Activated naive CD4-positive, alpha-beta T cell (primary cell): ENCODE measurements at regions not wholly inside any gene's neighbourhood (a gene's known extent, or its start where the extent isn't known, plus 50 kb on each side); places are given as distances from the start of the nearest gene placed in this dataset.
"Not testable (repeated sequence)": the region's sequence is repeated elsewhere in the genome, so short reads cannot be mapped to it uniquely, and the experiment has no call there.

Experiments used
- DNase-seq, 4 experiments: peaks; one replicate each; lab custom pipeline; 2025; lab: John Stamatoyannopoulos, UW

GRCh38 chr7:66458991-66459390 is 169.7 kb upstream of the KCTD7 start:
- not testable (repeated sequence) for DNase-seq

GRCh38 chr7:66459783-66460413 is 168.8 kb upstream of the KCTD7 start:
- DNase-seq: not testable (repeated sequence)

GRCh38 chr7:66460921-66461361 is 167.7 kb upstream of the KCTD7 start:
- no peak for DNase-seq

GRCh38 chr7:66461397-66461796 is 167.3 kb upstream of the KCTD7 start:
- DNase-seq: not testable (repeated sequence)

- not testable (repeated sequence) for DNase-seq
Observed at GRCh38 chr7:66462831-66463230, 165.8 kb upstream of the KCTD7 start.

- DNase-seq: no peak
Observed at GRCh38 chr7:66464059-66464458, 164.6 kb upstream of the KCTD7 start.

- DNase-seq: no peak
Observed at GRCh38 chr7:66466081-66466600, 162.5 kb upstream of the KCTD7 start.

GRCh38 chr7:66467887-66468286 is 160.8 kb upstream of the KCTD7 start:
- DNase-seq: no peak

GRCh38 chr7:66473064-66473463 is 155.6 kb upstream of the KCTD7 start:
- not testable (repeated sequence) for DNase-seq

GRCh38 chr7:66474441-66474840 is 154.2 kb upstream of the KCTD7 start:
- DNase-seq: no peak

GRCh38 chr7:66476056-66476455 is 152.6 kb upstream of the KCTD7 start:
- DNase-seq: not testable (repeated sequence)

- DNase-seq: not testable (repeated sequence)
Observed at GRCh38 chr7:66477822-66478397, 150.8 kb upstream of the KCTD7 start.

GRCh38 chr7:66481229-66481628 is 147.5 kb upstream of the KCTD7 start:
- not testable (repeated sequence) for DNase-seq

- DNase-seq: not testable (repeated sequence)
Observed at GRCh38 chr7:66489065-66489464, 139.6 kb upstream of the KCTD7 start.

- DNase-seq: not testable (repeated sequence)
Observed at GRCh38 chr7:66489741-66490140, 138.9 kb upstream of the KCTD7 start.

- DNase-seq: not testable (repeated sequence)
Observed at GRCh38 chr7:66490979-66491378, 137.7 kb upstream of the KCTD7 start.

- DNase-seq: not testable (repeated sequence)
Observed at GRCh38 chr7:66492405-66492804, 136.3 kb upstream of the KCTD7 start.

GRCh38 chr7:66493235-66494205 is 135.2 kb upstream of the KCTD7 start:
- peak; percentile 86 to 93 (median 89) for DNase-seq

GRCh38 chr7:66497346-66497745 is 131.3 kb upstream of the KCTD7 start:
- DNase-seq: no peak

- no peak for DNase-seq
Observed at GRCh38 chr7:66500087-66500486, 128.6 kb upstream of the KCTD7 start.

GRCh38 chr7:66502230-66503035 is 126.2 kb upstream of the KCTD7 start:
- DNase-seq: no peak

- DNase-seq: no peak
Observed at GRCh38 chr7:66503036-66503370, 125.7 kb upstream of the KCTD7 start.
